ENCODE measurements at regions not wholly inside any gene's neighbourhood (a gene's known extent, or its start where the extent isn't known, plus 50 kb on each side); places are given as distances from the start of the nearest gene placed in this dataset.

- H3K4me3 ChIP-seq (replicated peaks in 1 of 2; ENCODE audit: low read depth in 2 of 2, low read length in 2 of 2), result no peak overlapping the region
- no peak for TF ChIP-seq CTCF (IDR thresholded peaks at IDR 0.05; ENCODE audit: low read depth, low read length)
- no peak for DNase-seq (ENCODE audit: low read depth in 2 of 2)
Measured at GRCh38 chr16:52957199-52957598, 95.5 kb downstream of the CHD9NB start.

- no peak for TF ChIP-seq CTCF (IDR thresholded peaks at IDR 0.05; ENCODE audit: low read depth, low read length)
- no peak for DNase-seq (ENCODE audit: low read depth in 2 of 2)
- H3K4me3 ChIP-seq (replicated peaks in 1 of 2; ENCODE audit: low read depth in 2 of 2, low read length in 2 of 2), result no peak overlapping the region
Measured at GRCh38 chr16:52956044-52956443, 96.7 kb downstream of the CHD9NB start.

GRCh38 chr16:52953215-52953614 lies 99.5 kb downstream of the CHD9NB start:
- DNase-seq (ENCODE audit: low read depth in 2 of 2), result no peak
- H3K4me3 ChIP-seq (replicated peaks in 1 of 2; ENCODE audit: low read depth in 2 of 2, low read length in 2 of 2), result no peak overlapping the region
- TF ChIP-seq CTCF (IDR thresholded peaks at IDR 0.05; ENCODE audit: low read depth, low read length), result no peak

- DNase-seq (ENCODE audit: low read depth in 2 of 2), result no peak
- H3K4me3 ChIP-seq (replicated peaks in 1 of 2; ENCODE audit: low read depth in 2 of 2, low read length in 2 of 2), result no peak overlapping the region
- no peak for TF ChIP-seq CTCF (IDR thresholded peaks at IDR 0.05; ENCODE audit: low read depth, low read length)
Measured at GRCh38 chr16:52948946-52949345, 103.8 kb downstream of the CHD9NB start.

- DNase-seq (ENCODE audit: low read depth in 2 of 2), result no peak
- TF ChIP-seq CTCF (IDR thresholded peaks at IDR 0.05; ENCODE audit: low read depth, low read length), result no peak
- H3K4me3 ChIP-seq (replicated peaks in 1 of 2; ENCODE audit: low read depth in 2 of 2, low read length in 2 of 2), result no peak overlapping the region
Measured at GRCh38 chr16:52932321-52932720, 120.4 kb downstream of the CHD9NB start.

- TF ChIP-seq CTCF (IDR thresholded peaks at IDR 0.05; ENCODE audit: low read depth, low read length), result no peak
- H3K4me3 ChIP-seq (replicated peaks in 1 of 2; ENCODE audit: low read depth in 2 of 2, low read length in 2 of 2), result no peak overlapping the region
- DNase-seq (ENCODE audit: low read depth in 2 of 2), result no peak
Measured at GRCh38 chr16:52929478-52930400, 123.0 kb downstream of the CHD9NB start.

All from cardiac fibroblast (primary cell).